Colon (tissue), 2 donors: ENCODE measurements at regions not wholly inside any gene's neighbourhood (a gene's known extent, or its start where the extent isn't known, plus 50 kb on each side); places are given as distances from the start of the nearest gene placed in this dataset.

Source experiments
- FAIRE-seq: peaks from 2 replicates; lab custom pipeline; 2012; peaks lifted over from hg19 to GRCh38; lab: Jason Lieb, UNC
- donor health status: control.
- donor health status: control.

- FAIRE-seq: no peak
Observed at GRCh38 chr5:68587171-68587570, 371.6 kb downstream of the PIK3R1 start.

GRCh38 chr5:68591850-68592249 is 376.3 kb downstream of the PIK3R1 start:
- no peak for FAIRE-seq

- FAIRE-seq: no peak
Observed at GRCh38 chr5:68592351-68592750, 376.8 kb downstream of the PIK3R1 start.

GRCh38 chr5:68593211-68593671 is 377.7 kb downstream of the PIK3R1 start:
- FAIRE-seq: no peak

GRCh38 chr5:68612972-68613371 is 397.4 kb downstream of the PIK3R1 start:
- FAIRE-seq: no peak

- FAIRE-seq: no peak
Observed at GRCh38 chr5:68618501-68618900, 402.9 kb downstream of the PIK3R1 start.

- FAIRE-seq: no peak
Observed at GRCh38 chr5:68627001-68627400, 411.4 kb downstream of the PIK3R1 start.

- FAIRE-seq: no peak
Observed at GRCh38 chr5:68628082-68628814, 412.7 kb downstream of the PIK3R1 start.

GRCh38 chr5:68630354-68630753 is 414.8 kb downstream of the PIK3R1 start:
- no peak for FAIRE-seq

- no peak for FAIRE-seq
Observed at GRCh38 chr5:68631884-68632283, 416.3 kb downstream of the PIK3R1 start.

GRCh38 chr5:68641211-68641610 is 425.7 kb downstream of the PIK3R1 start:
- no peak for FAIRE-seq

GRCh38 chr5:68643064-68643463 is 427.5 kb downstream of the PIK3R1 start:
- FAIRE-seq: no peak

GRCh38 chr5:68644971-68645370 is 429.4 kb downstream of the PIK3R1 start:
- FAIRE-seq: no peak

GRCh38 chr5:68646144-68646543 is 430.6 kb downstream of the PIK3R1 start:
- FAIRE-seq: no peak

GRCh38 chr5:68647743-68648142 is 432.2 kb downstream of the PIK3R1 start:
- no peak for FAIRE-seq

GRCh38 chr5:68648944-68649857 is 433.6 kb downstream of the PIK3R1 start:
- no peak for FAIRE-seq

- FAIRE-seq: no peak
Observed at GRCh38 chr5:68652534-68652965, 437.0 kb downstream of the PIK3R1 start.

GRCh38 chr5:68653471-68653870 is 437.9 kb downstream of the PIK3R1 start:
- FAIRE-seq: no peak

- FAIRE-seq: no peak
Observed at GRCh38 chr5:68657055-68657961, 436.5 kb upstream of the SLC30A5 start.

GRCh38 chr5:68658810-68659372 is 434.9 kb upstream of the SLC30A5 start:
- FAIRE-seq: no peak

GRCh38 chr5:68659881-68660280 is 433.9 kb upstream of the SLC30A5 start:
- no peak for FAIRE-seq

- FAIRE-seq: no peak
Observed at GRCh38 chr5:68661237-68661636, 432.6 kb upstream of the SLC30A5 start.
